HL-60 (cell line): ENCODE measurements at regions not wholly inside any gene's neighbourhood (a gene's known extent, or its start where the extent isn't known, plus 50 kb on each side); places are given as distances from the start of the nearest gene placed in this dataset.
A peak's percentile ranks its signal among the peaks of the same experiment; 100 is the strongest.

Experiments used
- DNase-seq, 2 experiments: peaks; one replicate each; pipeline ENCODE4 v3.0.0-alpha.2; 2010 to 2020; ENCODE audit warnings: low read depth in 1 of 2, low spot score in 1 of 2
- H3K27ac ChIP-seq: fragments of 250-450 bp; sonication (Bioruptor Pico); replicated peaks from 2 replicates; pipeline ENCODE4 v1.5.1; 2020; ENCODE audit warnings: mild to moderate bottlenecking, moderate library complexity
- H3K27me3 ChIP-seq: fragments of 250-450 bp; sonication (Bioruptor Pico); 2 replicates; pipeline ENCODE4 v1.5.1; 2021; ENCODE audit warnings: mild to moderate bottlenecking, moderate library complexity; ENCODE audit not compliant: insufficient read depth, poor library complexity, severe bottlenecking
- H3K4me3 ChIP-seq: replicated peaks from 2 replicates; pipeline ENCODE4 v1.5.1; 2011; ENCODE audit warnings: mild to moderate bottlenecking, control low read depth, low read length; ENCODE audit not compliant: insufficient read depth
- GABPA ChIP-seq: IDR thresholded peaks from 2 replicates; pipeline ENCODE4 v1.6.1; 2012; ENCODE audit warnings: low read depth
- POLR2AphosphoS5 ChIP-seq: IDR thresholded peaks from 2 replicates; pipeline ENCODE4 v1.6.1; 2012; ENCODE audit warnings: low read depth
- SPI1 ChIP-seq: IDR thresholded peaks from 2 replicates; pipeline ENCODE4 v1.6.1; 2012; ENCODE audit warnings: low read depth, mild to moderate bottlenecking, borderline replicate concordance
- TF ChIP-seq, protein P1 (sequence below): IDR thresholded peaks from one replicate; pipeline ENCODE4 v1.5.1; 2011; ENCODE audit warnings: low read length, control low read depth, inconsistent platforms; ENCODE audit not compliant: insufficient read depth
- TF ChIP-seq, protein P2 (sequence below): IDR thresholded peaks from 2 replicates; pipeline ENCODE4 v1.6.1; 2012; ENCODE audit warnings: low read depth; ENCODE audit not compliant: insufficient replicate concordance

DNA sequence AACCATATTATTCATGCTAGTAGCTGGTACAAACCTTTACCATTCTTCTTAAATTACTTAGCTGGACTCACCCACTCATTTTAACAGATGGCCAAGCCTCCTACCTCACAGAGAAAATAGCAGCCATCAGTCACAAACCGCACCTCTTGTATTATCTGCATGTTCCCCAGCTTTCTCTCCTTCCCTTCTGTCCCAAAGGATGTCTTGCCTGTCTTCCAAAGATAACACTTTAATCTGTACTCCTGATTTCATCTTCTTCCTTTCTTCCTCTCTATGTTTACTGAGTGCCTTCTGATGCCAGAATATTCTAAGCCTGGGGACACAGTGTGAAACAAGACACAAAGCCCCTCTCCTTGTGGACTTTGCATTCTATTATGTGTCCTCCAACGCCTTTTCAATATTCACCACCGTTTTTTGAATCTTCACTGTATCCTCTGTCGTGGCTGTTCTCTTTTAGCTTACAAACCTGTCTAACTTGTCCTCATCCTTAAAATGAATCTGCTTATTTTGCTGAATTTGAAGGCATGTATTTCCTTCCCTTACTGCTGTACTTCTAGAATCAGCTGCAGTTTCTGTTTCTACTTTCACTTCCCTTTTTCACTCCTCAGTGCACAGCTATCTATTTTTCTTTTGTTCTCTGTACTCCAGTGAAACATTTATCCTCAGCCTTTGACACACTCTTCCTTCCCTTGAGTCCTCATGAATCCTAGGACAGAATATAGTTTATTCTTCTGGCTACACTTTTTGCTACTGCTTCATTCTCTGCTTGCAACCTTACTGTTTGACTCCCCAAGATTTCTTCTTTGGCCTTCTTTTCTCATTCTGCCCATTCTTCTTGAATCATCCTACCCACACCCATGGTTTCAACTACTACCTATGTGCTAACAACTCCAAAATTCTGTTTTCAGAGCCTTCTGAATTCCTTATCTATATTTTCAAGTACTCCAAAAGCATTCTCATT is 216.9 kb upstream of the SAMSN1 start:
- Histone ChIP-seq H3K27me3 (no peaks in the 10 kb centered on the region), H3K27ac (peak overlapping the region; percentile 35), H3K4me3 (no peak overlapping the region; the same call in 1 of the 2 replicates)
- peak; percentile 96 for TF ChIP-seq SPI1
- no peak for TF ChIP-seq POLR2AphosphoS5
- DNase-seq = peak; percentile 9 to 15

DNA sequence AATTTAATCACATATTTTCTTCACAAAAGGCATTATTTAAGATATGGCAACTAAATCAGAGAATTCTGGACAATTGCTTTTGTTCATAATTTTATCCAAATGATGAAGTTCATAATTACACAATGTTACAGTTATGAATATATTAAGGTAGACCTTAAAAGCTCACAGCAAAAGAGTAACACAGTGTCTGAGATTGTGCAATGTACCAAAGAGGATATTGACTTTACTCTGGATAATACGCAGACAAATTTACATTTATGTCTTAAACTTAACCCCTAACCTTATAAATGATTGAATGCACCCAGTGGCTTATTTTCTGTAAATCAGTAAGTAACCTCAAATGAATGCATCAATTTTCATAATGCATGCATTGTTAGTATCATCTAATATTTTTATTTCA is 216.2 kb upstream of the SAMSN1 start:
- DNase-seq = no peak
- H3K27ac ChIP-seq = no peak overlapping the region
- TF ChIP-seq, protein P1, sequence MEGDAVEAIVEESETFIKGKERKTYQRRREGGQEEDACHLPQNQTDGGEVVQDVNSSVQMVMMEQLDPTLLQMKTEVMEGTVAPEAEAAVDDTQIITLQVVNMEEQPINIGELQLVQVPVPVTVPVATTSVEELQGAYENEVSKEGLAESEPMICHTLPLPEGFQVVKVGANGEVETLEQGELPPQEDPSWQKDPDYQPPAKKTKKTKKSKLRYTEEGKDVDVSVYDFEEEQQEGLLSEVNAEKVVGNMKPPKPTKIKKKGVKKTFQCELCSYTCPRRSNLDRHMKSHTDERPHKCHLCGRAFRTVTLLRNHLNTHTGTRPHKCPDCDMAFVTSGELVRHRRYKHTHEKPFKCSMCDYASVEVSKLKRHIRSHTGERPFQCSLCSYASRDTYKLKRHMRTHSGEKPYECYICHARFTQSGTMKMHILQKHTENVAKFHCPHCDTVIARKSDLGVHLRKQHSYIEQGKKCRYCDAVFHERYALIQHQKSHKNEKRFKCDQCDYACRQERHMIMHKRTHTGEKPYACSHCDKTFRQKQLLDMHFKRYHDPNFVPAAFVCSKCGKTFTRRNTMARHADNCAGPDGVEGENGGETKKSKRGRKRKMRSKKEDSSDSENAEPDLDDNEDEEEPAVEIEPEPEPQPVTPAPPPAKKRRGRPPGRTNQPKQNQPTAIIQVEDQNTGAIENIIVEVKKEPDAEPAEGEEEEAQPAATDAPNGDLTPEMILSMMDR = no peak
- no peaks in the 10 kb centered on the region for H3K27me3 ChIP-seq
- H3K4me3 ChIP-seq = no peak overlapping the region

DNA sequence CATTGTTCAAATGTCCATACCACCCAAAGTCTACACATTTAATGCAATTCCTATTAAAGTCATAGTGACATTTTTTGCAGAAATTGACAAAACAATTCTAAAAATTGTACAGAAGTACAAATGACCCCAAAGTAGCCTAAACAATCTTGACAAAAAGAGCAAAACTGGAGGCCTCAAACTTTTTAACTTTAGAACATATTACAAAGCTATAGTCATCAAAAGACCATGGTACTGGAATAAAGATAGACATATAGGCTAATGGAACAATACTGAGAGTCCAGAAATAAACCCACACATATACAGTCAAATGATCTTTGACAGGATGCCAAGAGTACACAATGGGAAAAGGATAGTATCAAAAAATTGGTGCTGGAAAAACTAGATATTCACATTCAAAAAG is 213.2 kb upstream of the SAMSN1 start:
- no peak for TF ChIP-seq POLR2AphosphoS5
- TF ChIP-seq, protein P2, sequence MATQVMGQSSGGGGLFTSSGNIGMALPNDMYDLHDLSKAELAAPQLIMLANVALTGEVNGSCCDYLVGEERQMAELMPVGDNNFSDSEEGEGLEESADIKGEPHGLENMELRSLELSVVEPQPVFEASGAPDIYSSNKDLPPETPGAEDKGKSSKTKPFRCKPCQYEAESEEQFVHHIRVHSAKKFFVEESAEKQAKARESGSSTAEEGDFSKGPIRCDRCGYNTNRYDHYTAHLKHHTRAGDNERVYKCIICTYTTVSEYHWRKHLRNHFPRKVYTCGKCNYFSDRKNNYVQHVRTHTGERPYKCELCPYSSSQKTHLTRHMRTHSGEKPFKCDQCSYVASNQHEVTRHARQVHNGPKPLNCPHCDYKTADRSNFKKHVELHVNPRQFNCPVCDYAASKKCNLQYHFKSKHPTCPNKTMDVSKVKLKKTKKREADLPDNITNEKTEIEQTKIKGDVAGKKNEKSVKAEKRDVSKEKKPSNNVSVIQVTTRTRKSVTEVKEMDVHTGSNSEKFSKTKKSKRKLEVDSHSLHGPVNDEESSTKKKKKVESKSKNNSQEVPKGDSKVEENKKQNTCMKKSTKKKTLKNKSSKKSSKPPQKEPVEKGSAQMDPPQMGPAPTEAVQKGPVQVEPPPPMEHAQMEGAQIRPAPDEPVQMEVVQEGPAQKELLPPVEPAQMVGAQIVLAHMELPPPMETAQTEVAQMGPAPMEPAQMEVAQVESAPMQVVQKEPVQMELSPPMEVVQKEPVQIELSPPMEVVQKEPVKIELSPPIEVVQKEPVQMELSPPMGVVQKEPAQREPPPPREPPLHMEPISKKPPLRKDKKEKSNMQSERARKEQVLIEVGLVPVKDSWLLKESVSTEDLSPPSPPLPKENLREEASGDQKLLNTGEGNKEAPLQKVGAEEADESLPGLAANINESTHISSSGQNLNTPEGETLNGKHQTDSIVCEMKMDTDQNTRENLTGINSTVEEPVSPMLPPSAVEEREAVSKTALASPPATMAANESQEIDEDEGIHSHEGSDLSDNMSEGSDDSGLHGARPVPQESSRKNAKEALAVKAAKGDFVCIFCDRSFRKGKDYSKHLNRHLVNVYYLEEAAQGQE = no peak
- no peak for TF ChIP-seq GABPA
- TF ChIP-seq SPI1 = no peak
- TF ChIP-seq, protein P1 = no peak

DNA sequence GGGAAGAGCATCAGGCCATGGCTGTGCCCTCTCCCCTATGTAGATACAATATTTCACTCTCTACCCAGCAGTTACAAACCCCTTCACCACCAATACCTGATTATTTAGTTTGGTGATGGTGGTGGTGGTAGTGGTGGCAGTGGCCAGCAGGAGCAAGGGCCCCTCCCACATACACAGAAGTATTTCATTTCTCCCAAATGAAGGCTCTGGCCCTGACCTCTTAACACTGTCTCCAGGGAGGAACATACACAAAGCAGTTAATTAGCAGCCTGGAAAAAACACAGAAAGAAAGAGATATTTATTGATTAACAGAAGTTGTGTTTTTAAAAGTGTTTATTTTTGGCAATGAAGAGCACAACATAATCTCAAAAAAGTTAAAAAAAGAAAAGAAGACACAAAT is 212.7 kb upstream of the SAMSN1 start:
- H3K27ac ChIP-seq = no peak overlapping the region
- H3K4me3 ChIP-seq = no peak overlapping the region
- no peak for TF ChIP-seq SPI1
- TF ChIP-seq, protein P1 = no peak
- TF ChIP-seq, protein P2 = no peak
- no peak for TF ChIP-seq GABPA
- TF ChIP-seq POLR2AphosphoS5 = no peak
- H3K27me3 ChIP-seq = no peaks in the 10 kb centered on the region
- DNase-seq = no peak

More for the DNA sequence above, 213.2 kb upstream of the SAMSN1 start:
- Histone ChIP-seq H3K27me3 (no peaks in the 10 kb centered on the region), H3K27ac (no peak overlapping the region), H3K4me3 (no peak overlapping the region)
- DNase-seq = no peak
